ENCODE measurements at regions not wholly inside any gene's neighbourhood (a gene's known extent, or its start where the extent isn't known, plus 50 kb on each side); places are given as distances from the start of the nearest gene placed in this dataset.

DNA sequence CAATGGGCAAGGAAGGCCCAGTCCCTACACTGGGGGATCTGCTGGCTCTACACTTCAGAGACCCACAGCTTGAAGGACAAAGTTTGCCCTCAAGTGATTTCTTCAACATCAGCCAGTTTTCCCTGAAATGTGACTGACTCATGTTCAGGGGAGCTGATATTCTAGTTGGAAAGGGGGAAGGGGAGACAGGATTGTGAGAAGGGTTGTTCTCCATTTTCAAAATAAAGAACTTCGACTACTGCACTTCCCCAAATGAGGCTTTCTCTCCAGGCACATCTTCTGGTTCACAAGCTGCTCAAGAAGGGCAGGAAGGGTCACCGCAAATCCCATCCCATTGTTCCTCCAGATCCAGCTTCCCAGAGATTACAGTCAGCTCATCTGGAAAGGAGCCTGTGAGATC is 117.6 kb downstream of the BCL2L11 start:
- TF ChIP-seq, protein P1, sequence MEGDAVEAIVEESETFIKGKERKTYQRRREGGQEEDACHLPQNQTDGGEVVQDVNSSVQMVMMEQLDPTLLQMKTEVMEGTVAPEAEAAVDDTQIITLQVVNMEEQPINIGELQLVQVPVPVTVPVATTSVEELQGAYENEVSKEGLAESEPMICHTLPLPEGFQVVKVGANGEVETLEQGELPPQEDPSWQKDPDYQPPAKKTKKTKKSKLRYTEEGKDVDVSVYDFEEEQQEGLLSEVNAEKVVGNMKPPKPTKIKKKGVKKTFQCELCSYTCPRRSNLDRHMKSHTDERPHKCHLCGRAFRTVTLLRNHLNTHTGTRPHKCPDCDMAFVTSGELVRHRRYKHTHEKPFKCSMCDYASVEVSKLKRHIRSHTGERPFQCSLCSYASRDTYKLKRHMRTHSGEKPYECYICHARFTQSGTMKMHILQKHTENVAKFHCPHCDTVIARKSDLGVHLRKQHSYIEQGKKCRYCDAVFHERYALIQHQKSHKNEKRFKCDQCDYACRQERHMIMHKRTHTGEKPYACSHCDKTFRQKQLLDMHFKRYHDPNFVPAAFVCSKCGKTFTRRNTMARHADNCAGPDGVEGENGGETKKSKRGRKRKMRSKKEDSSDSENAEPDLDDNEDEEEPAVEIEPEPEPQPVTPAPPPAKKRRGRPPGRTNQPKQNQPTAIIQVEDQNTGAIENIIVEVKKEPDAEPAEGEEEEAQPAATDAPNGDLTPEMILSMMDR (conservative IDR thresholded peaks at IDR 0.05 in 1 of 2, IDR thresholded peaks at IDR 0.05 in 1 of 2; ENCODE audit: extremely low read depth in 1 of 2, insufficient read depth in 1 of 2, low read depth in 1 of 2, low read length in 2 of 2), result no peak
- no peak for TF ChIP-seq EZH2 (IDR thresholded peaks at IDR 0.05; ENCODE audit: borderline replicate concordance, low read length)

Measured in mammary epithelial cell (primary cell).